ENCODE measurements at regions not wholly inside any gene's neighbourhood (a gene's known extent, or its start where the extent isn't known, plus 50 kb on each side); places are given as distances from the start of the nearest gene placed in this dataset.

- DNase-seq (ENCODE audit: low spot score) = no peak
Measured at GRCh38 chr1:193794239-193794638, 607.8 kb upstream of the B3GALT2 start.

GRCh38 chr1:193791746-193792145 is 605.3 kb upstream of the B3GALT2 start:
- DNase-seq (ENCODE audit: low spot score) = no peak

- no peak for DNase-seq (ENCODE audit: low spot score)
Measured at GRCh38 chr1:193787061-193787460, 600.6 kb upstream of the B3GALT2 start.

- no peak for DNase-seq (ENCODE audit: low spot score)
Measured at GRCh38 chr1:193785850-193786420, 599.5 kb upstream of the B3GALT2 start.

- no peak for DNase-seq (ENCODE audit: low spot score)
Measured at GRCh38 chr1:193774536-193775323, 588.3 kb upstream of the B3GALT2 start.

- no peak for DNase-seq (ENCODE audit: low spot score)
Measured at GRCh38 chr1:193771596-193771995, 585.2 kb upstream of the B3GALT2 start.

GRCh38 chr1:193769651-193770050 is 583.2 kb upstream of the B3GALT2 start:
- DNase-seq (ENCODE audit: low spot score) = no peak

- DNase-seq (ENCODE audit: low spot score) = no peak
Measured at GRCh38 chr1:193767886-193768285, 581.5 kb upstream of the B3GALT2 start.

- no peak for DNase-seq (ENCODE audit: low spot score)
Measured at GRCh38 chr1:193766329-193766728, 579.9 kb upstream of the B3GALT2 start.

GRCh38 chr1:193763266-193763665 is 576.9 kb upstream of the B3GALT2 start:
- DNase-seq (ENCODE audit: low spot score) = no peak

- DNase-seq (ENCODE audit: low spot score) = no peak
Measured at GRCh38 chr1:193762236-193762635, 575.8 kb upstream of the B3GALT2 start.

GRCh38 chr1:193755441-193755840 is 569.0 kb upstream of the B3GALT2 start:
- no peak for DNase-seq (ENCODE audit: low spot score)

- no peak for DNase-seq (ENCODE audit: low spot score)
Measured at GRCh38 chr1:193754732-193755427, 568.5 kb upstream of the B3GALT2 start.

- no peak for DNase-seq (ENCODE audit: low spot score)
Measured at GRCh38 chr1:193754151-193754550, 567.7 kb upstream of the B3GALT2 start.

GRCh38 chr1:193753038-193753756 is 566.8 kb upstream of the B3GALT2 start:
- DNase-seq (ENCODE audit: low spot score) = no peak

- DNase-seq (ENCODE audit: low spot score) = no peak
Measured at GRCh38 chr1:193749868-193750267, 563.5 kb upstream of the B3GALT2 start.

- no peak for DNase-seq (ENCODE audit: low spot score)
Measured at GRCh38 chr1:193747579-193747978, 561.2 kb upstream of the B3GALT2 start.

- no peak for DNase-seq (ENCODE audit: low spot score)
Measured at GRCh38 chr1:193741228-193741627, 554.8 kb upstream of the B3GALT2 start.

- DNase-seq (ENCODE audit: low spot score) = no peak
Measured at GRCh38 chr1:193740762-193741161, 554.3 kb upstream of the B3GALT2 start.

- no peak for DNase-seq (ENCODE audit: low spot score)
Measured at GRCh38 chr1:193736507-193736906, 550.1 kb upstream of the B3GALT2 start.

- no peak for DNase-seq (ENCODE audit: low spot score)
Measured at GRCh38 chr1:193733674-193734073, 547.3 kb upstream of the B3GALT2 start.

GRCh38 chr1:193730017-193730416 is 543.6 kb upstream of the B3GALT2 start:
- DNase-seq (ENCODE audit: low spot score) = no peak

GRCh38 chr1:193729429-193729828 is 543.0 kb upstream of the B3GALT2 start:
- no peak for DNase-seq (ENCODE audit: low spot score)
